ENCODE measurements at regions not wholly inside any gene's neighbourhood (a gene's known extent, or its start where the extent isn't known, plus 50 kb on each side); places are given as distances from the start of the nearest gene placed in this dataset.

- Histone ChIP-seq H3K4me1 (ENCODE audit: control insufficient read depth, insufficient read depth, low read length) (no peaks in the 10 kb centered on the region), H3K9me3 (ENCODE audit: control insufficient read depth, insufficient read depth, low read depth, low read length) (no peaks in the 10 kb centered on the region), H3K36me3 (ENCODE audit: control insufficient read depth, insufficient read depth, low read length) (no peaks in the 10 kb centered on the region), H3K27ac (ENCODE audit: low read length) (no peak overlapping the region), H3K4me3 (ENCODE audit: low read depth in 2 of 2, low read length in 2 of 2) (no peak overlapping the region), H3K27me3 (ENCODE audit: control insufficient read depth, insufficient read depth, low read length) (peaks cover 7% of the 10 kb centered on the region)
- no TSS peak for BruUV-seq (replicated peaks)
- ChIA-PET POLR2A (no interaction called here), CTCF (interaction anchor here (0.5 to 3.9 kb wide), 5 partner anchors 8 to 198 kb away, joined by 3 to 67 read pairs (median 4); no protein-coding TSS in a partner anchor)
- DNase-seq (ENCODE audit: low read depth, low spot score) = no peak
- intact Hi-C loops (cut with micrococcal nuclease; ENCODE audit: unreplicated experiment) (loop anchor here (1.0 to 5.0 kb wide), 2 partner anchors 98 to 200 kb away; partner anchors contain the start of gene ANKRD18B), in situ Hi-C loops (cut with HindIII; ENCODE audit: low pct_unique_long_range_greater_than_20kb, low sequenced_read_pairs) (no loop called here)
- no peak for TF ChIP-seq POLR2AphosphoS5 (IDR thresholded peaks at IDR 0.05; ENCODE audit: low read depth, low read length)
- no peak for TF ChIP-seq REST (IDR thresholded peaks at IDR 0.05; ENCODE audit: insufficient read depth in 1 of 2, low read depth in 2 of 2, low read length in 1 of 2)
- TF ChIP-seq, protein P1, sequence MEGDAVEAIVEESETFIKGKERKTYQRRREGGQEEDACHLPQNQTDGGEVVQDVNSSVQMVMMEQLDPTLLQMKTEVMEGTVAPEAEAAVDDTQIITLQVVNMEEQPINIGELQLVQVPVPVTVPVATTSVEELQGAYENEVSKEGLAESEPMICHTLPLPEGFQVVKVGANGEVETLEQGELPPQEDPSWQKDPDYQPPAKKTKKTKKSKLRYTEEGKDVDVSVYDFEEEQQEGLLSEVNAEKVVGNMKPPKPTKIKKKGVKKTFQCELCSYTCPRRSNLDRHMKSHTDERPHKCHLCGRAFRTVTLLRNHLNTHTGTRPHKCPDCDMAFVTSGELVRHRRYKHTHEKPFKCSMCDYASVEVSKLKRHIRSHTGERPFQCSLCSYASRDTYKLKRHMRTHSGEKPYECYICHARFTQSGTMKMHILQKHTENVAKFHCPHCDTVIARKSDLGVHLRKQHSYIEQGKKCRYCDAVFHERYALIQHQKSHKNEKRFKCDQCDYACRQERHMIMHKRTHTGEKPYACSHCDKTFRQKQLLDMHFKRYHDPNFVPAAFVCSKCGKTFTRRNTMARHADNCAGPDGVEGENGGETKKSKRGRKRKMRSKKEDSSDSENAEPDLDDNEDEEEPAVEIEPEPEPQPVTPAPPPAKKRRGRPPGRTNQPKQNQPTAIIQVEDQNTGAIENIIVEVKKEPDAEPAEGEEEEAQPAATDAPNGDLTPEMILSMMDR (IDR thresholded peaks at IDR 0.05) = no peak; the same call in 1 of the 2 replicates
- TF ChIP-seq SIN3A (IDR thresholded peaks at IDR 0.05; ENCODE audit: borderline replicate concordance, insufficient read depth, low read depth, low read length) = no peak
- TF ChIP-seq TCF7L2 (IDR thresholded peaks at IDR 0.05; ENCODE audit: low read depth, low read length) = no peak
- ATAC-seq = no peak
Observed at GRCh38 chr9:33722359-33722675, 73.0 kb upstream of the PRSS3 start.

DNA sequence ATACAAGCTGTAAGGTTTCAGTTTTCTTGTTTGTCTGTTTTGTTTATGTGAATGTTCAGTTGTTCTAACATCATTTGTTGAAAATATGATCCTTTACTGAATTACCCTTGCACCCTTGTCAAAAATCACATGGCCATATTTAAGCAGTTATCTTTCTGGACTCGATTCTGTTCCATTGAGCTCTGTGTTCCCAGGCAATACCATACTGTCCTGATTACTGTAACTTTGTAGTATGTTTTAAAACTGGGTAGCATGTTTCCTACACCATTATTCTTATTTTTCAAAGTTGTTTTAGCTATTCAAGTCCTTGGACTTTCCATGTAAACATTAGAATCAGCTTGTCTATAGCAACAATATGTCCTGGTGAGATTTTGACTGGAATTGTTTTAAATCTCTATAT is 66.7 kb upstream of the PRSS3 start:
- Histone ChIP-seq H3K4me3 (ENCODE audit: low read depth in 2 of 2, low read length in 2 of 2) (no peak overlapping the region), H3K4me1 (ENCODE audit: control insufficient read depth, insufficient read depth, low read length) (no peaks in the 10 kb centered on the region), H3K27me3 (ENCODE audit: control insufficient read depth, insufficient read depth, low read length) (no peaks in the 10 kb centered on the region), H3K36me3 (ENCODE audit: control insufficient read depth, insufficient read depth, low read length) (no peaks in the 10 kb centered on the region), H3K9me3 (ENCODE audit: control insufficient read depth, insufficient read depth, low read depth, low read length) (peaks cover 6% of the 10 kb centered on the region; the same call in 1 of the 2 replicates), H3K27ac (ENCODE audit: low read length) (no peak overlapping the region)
- in situ Hi-C loops (cut with HindIII; ENCODE audit: low pct_unique_long_range_greater_than_20kb, low sequenced_read_pairs) (no loop called here), intact Hi-C loops (cut with micrococcal nuclease; ENCODE audit: unreplicated experiment) (no loop called here)
- CTCF ChIA-PET = no interaction called here
- POLR2A ChIA-PET = no interaction called here
- DNase-seq (ENCODE audit: low read depth, low spot score) = no peak
- ATAC-seq = no peak
- BruUV-seq (replicated peaks) = no TSS peak
- TF ChIP-seq REST (IDR thresholded peaks at IDR 0.05; ENCODE audit: insufficient read depth in 1 of 2, low read depth in 2 of 2, low read length in 1 of 2) = no peak

All from Panc1 (cell line).